Common myeloid progenitor, CD34-positive (primary cell): ENCODE measurements at regions not wholly inside any gene's neighbourhood (a gene's known extent, or its start where the extent isn't known, plus 50 kb on each side); places are given as distances from the start of the nearest gene placed in this dataset.
A peak's percentile ranks its signal among the peaks of the same experiment; 100 is the strongest.

ENCODE experiments used
- CTCF ChIA-PET: fragments of 350-600 bp; sonication (Branson Sonifier 250); formaldehyde crosslinking; loops from one replicate; lab custom pipeline; 2021; ENCODE audit warnings: antibody characterized with exemption; lab: Charles Lee
- POLR2A ChIA-PET: fragments of 350-600 bp; sonication (Branson Sonifier 250); formaldehyde crosslinking; loops from one replicate; lab custom pipeline; 2021; ENCODE audit warnings: antibody characterized with exemption; lab: Charles Lee
- DNase-seq, 3 donors: peaks; one replicate each; pipeline versions ENCODE4 v3.0.0 to v3.0.0-alpha.2; 2013
- H3K27ac ChIP-seq, 2 experiments: 1 replicate in 1 of 2; 2 replicates in 1 of 2; pipeline ENCODE4 v1.7.0; 2013; ENCODE audit warnings: inconsistent platforms in 2 of 2, low read length in 2 of 2, mild to moderate bottlenecking in 2 of 2, low read depth in 1 of 2, moderate library complexity in 1 of 2; ENCODE audit not compliant: severe bottlenecking in 2 of 2, insufficient read depth in 1 of 2, poor library complexity in 1 of 2
- H3K27me3 ChIP-seq, 5 experiments: replicated peaks in 2 of 5; 1 replicate in 3 of 5; 2 replicates in 2 of 5; pipeline versions ENCODE4 v1.6.1 to v1.7.0; 2013; ENCODE audit warnings: low read length in 4 of 5, mild to moderate bottlenecking in 2 of 5, moderate library complexity in 2 of 5, inconsistent platforms in 1 of 5; ENCODE audit not compliant: insufficient read depth in 5 of 5, control insufficient read depth in 4 of 5
- H3K36me3 ChIP-seq, 4 experiments: 1 replicate in 2 of 4; 2 replicates in 2 of 4; pipeline versions ENCODE4 v1.6.1 to v1.7.0; 2013; ENCODE audit warnings: low read length in 3 of 4, control low read depth in 1 of 4, mild to moderate bottlenecking in 1 of 4; ENCODE audit not compliant: control insufficient read depth in 4 of 4, insufficient read depth in 4 of 4
- H3K4me1 ChIP-seq, 4 experiments: 1 replicate in 3 of 4; 2 replicates in 1 of 4; pipeline versions ENCODE4 v1.6.1 to v1.7.1; 2013; ENCODE audit warnings: low read length in 3 of 4, mild to moderate bottlenecking in 3 of 4, control low read depth in 1 of 4, inconsistent platforms in 1 of 4, moderate library complexity in 1 of 4; ENCODE audit not compliant: control insufficient read depth in 4 of 4, insufficient read depth in 4 of 4; ENCODE audit errors: control extremely low read depth in 1 of 4
- H3K4me3 ChIP-seq, 7 experiments: 1 replicate in 4 of 7; 2 replicates in 3 of 7; pipeline versions ENCODE4 v1.5.1 to v1.7.0; 2013; ENCODE audit warnings: mild to moderate bottlenecking in 7 of 7, low read length in 6 of 7, moderate library complexity in 6 of 7, inconsistent platforms in 2 of 7, low read depth in 2 of 7, control low read depth in 1 of 7; ENCODE audit not compliant: insufficient read depth in 4 of 7, control insufficient read depth in 1 of 7; ENCODE audit errors: extremely low read depth in 1 of 7
- H3K9me3 ChIP-seq, 5 experiments: 1 replicate in 4 of 5; 2 replicates in 1 of 5; pipeline versions ENCODE4 v1.6.1 to v1.7.1; 2013; ENCODE audit warnings: low read length in 4 of 5, mild to moderate bottlenecking in 2 of 5, inconsistent platforms in 1 of 5, low read depth in 1 of 5, moderate library complexity in 1 of 5; ENCODE audit not compliant: control insufficient read depth in 4 of 5, insufficient read depth in 2 of 5; ENCODE audit errors: control extremely low read depth in 1 of 5
- WGBS: methylation state at CpG from one replicate; pipeline ENCODE4 v1.1.5; 2013; ENCODE audit not compliant: insufficient coverage; 5-methylcytosine and 5-hydroxymethylcytosine counted together

DNA sequence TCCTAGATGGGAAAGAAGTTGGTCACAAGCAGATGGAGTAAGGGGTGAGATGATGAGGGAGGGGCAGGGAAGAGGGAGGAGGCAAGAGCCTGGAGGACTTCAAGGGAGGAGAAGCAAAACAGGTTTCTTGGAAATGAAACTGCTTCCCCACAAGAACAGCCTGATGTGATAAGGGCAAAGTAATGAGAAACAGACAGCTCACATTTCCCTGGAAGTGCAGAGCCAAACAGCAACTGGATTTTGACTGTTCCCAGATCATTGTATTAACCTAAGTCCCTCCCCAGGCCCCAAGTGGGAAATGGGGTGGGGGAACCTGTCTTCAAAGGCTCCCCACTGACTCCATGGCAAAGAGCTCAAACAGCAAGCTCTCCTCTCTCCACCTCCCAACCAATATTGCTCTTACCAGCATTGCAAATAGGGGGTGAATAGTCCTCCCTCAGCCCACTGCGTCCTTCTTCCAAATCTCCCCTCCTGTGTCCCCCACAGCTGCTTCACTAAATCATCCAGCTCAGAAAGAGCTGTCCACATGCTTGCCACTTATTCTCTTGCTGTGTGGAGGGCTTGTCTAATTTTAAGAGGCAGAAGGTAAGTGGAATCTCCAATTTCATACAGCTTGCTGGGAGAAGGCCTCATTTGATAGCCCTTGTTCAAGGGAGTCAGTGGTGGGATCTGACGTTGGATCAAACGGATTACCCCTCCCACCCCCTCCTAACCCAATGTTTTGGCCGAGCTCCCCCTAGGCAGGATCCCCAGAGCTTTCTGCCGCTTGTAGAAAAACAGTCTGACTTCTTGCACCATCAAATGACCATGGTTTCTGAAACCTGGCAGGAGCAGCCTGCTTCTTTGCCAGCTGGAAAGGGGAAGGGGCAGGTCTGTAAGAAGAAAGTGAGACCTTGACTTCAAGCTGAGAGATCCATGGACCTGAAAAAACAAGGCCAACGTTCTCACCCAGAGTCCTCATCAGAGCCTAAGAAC, 56.3 kb upstream of the SMIM36 start:
- no peak for DNase-seq
- ChIA-PET CTCF (interaction anchor here (1.2 kb wide), 1 partner anchor 168 kb away, joined by 3 read pairs; no protein-coding TSS in a partner anchor), POLR2A (no interaction called here)
- Histone ChIP-seq H3K36me3 (no peaks in the 10 kb centered on the region), H3K4me1 (peaks cover 0 to 3% (median 0%) of the 10 kb centered on the region in 4 experiments), H3K27ac (peak overlapping the region in 1 of 2 experiments; percentile 73), H3K9me3 (no peaks in the 10 kb centered on the region), H3K4me3 (no peak overlapping the region), H3K27me3 (no peaks in the 10 kb centered on the region)
- WGBS: 100% methylated on average over 1 of the region's 6 CpGs

DNA sequence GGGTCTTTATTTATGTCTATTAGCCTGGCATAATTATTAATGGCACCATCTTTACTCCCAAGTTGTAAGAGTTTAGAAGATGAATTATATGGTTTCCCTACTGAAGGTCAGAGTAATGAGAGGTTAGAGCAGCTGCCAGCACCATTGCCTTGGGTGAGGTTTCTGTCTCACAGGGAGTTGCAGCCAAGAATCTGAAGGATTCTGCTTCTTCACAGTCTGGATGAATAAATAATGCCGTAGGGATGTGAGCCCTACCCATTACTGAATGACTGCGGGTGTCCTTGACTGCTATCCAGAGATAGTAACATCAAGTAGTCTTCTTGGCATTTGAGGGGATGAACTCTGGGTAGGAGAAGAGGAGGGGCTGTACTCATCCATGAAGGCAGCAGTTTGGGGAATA, 52.8 kb upstream of the SMIM36 start:
- WGBS: 100% methylated on average over 2 of the region's 2 CpGs
- H3K9me3 ChIP-seq: no peaks in the 10 kb centered on the region
- DNase-seq: no peak
- H3K4me1 ChIP-seq: peaks cover 0 to 3% (median 0%) of the 10 kb centered on the region in 4 experiments
- ChIA-PET CTCF (no interaction called here), POLR2A (no interaction called here)
- H3K4me3 ChIP-seq: no peak overlapping the region
- no peak overlapping the region for H3K27ac ChIP-seq
- H3K36me3 ChIP-seq: no peaks in the 10 kb centered on the region
- no peaks in the 10 kb centered on the region for H3K27me3 ChIP-seq

- H3K36me3 ChIP-seq: no peaks in the 10 kb centered on the region
- H3K4me3 ChIP-seq: no peak overlapping the region
- POLR2A ChIA-PET: no interaction called here
- H3K27ac ChIP-seq: no peak overlapping the region
- WGBS: no CpG with 5 or more reads among the region's 1 CpG
- CTCF ChIA-PET: no interaction called here
- DNase-seq: no peak
- no peaks in the 10 kb centered on the region for H3K27me3 ChIP-seq
- H3K4me1 ChIP-seq: peaks cover 0 to 3% (median 0%) of the 10 kb centered on the region in 4 experiments
- no peaks in the 10 kb centered on the region for H3K9me3 ChIP-seq
These were observed 52.1 kb upstream of the SMIM36 start for GRCh38 chr17:55563363-55563762.

DNA sequence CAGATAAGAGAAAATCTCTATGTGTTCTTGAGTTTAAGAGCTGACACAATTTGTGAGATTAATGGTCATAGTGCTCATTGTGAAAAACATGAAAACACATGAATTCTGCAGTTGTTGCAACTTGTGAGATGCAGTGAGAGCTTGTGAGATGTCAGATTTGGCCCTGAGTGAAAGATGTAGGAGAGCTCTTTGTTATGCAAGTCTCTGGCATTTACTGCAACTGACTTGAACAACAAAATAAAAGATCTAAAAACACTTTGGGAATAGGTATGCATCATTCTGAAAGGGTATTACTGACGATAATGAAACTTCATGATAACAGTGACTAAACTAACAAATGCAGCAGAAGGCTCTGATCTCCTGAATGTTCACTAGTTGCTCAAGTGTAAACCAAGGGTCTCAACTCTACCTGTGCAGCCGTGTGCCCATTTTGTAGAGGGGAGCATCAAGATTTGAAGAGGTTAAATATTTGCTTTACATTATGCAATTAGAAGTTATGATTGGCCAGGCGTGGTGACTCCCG, 50.8 kb upstream of the SMIM36 start:
- WGBS: 96% methylated on average over 3 of the region's 4 CpGs
- no peaks in the 10 kb centered on the region for H3K9me3 ChIP-seq
- no peaks in the 10 kb centered on the region for H3K36me3 ChIP-seq
- no peak overlapping the region for H3K4me3 ChIP-seq
- H3K27ac ChIP-seq: no peak overlapping the region
- H3K4me1 ChIP-seq: no peaks in the 10 kb centered on the region
- POLR2A ChIA-PET: no interaction called here
- CTCF ChIA-PET: no interaction called here
- DNase-seq: no peak
- no peaks in the 10 kb centered on the region for H3K27me3 ChIP-seq

DNA sequence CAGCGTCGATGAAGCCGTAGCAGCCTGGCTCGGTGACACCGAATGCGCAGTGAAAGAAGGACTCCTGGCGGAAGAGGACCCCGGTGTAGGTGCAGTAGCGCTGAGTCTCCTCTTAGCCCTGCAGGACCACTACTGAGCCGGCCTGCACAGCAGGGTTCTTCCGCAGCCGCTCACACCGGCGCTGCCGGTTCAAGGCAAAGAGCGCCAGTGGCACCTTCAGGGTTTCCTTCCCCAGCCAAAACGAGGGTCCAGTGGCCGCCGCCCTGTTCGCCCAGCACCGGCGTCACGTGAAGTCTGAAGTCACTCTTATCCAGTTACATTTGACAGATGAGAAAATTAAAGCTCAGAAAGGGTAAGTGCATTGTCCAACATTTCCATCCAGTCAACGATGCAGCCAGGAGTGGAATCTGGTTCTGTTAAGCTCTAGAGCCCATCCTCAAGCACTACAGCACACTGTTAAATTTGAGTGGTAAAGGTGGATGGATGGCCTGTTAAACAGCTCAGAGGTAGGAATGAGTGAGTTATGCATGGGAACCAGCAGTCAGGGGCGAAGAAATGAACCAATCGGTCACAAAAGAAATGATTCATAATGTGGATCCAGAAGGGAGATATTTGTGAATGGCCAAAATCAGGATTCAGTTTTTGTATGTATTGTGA, 50.2 kb upstream of the SMIM36 start:
- no peak for DNase-seq
- H3K9me3 ChIP-seq: no peaks in the 10 kb centered on the region
- H3K4me1 ChIP-seq: no peaks in the 10 kb centered on the region
- CTCF ChIA-PET: no interaction called here
- no peak overlapping the region for H3K27ac ChIP-seq
- POLR2A ChIA-PET: no interaction called here
- H3K27me3 ChIP-seq: no peaks in the 10 kb centered on the region
- H3K4me3 ChIP-seq: no peak overlapping the region
- WGBS: 96% methylated on average over 26 of the region's 26 CpGs
- no peaks in the 10 kb centered on the region for H3K36me3 ChIP-seq
